Osteoblast (primary cell): ENCODE measurements at regions not wholly inside any gene's neighbourhood (a gene's known extent, or its start where the extent isn't known, plus 50 kb on each side); places are given as distances from the start of the nearest gene placed in this dataset.

Experiments
- DNase-seq: peaks from one replicate; pipeline ENCODE4 v3.0.0; 2011; ENCODE audit warnings: low spot score, mixed read lengths; ENCODE audit not compliant: insufficient read length; ENCODE audit errors: missing footprints
- H2AFZ ChIP-seq: 2 replicates; pipeline ENCODE4 v1.6.0; 2011; ENCODE audit warnings: mild to moderate bottlenecking, low read length
- H3K27ac ChIP-seq: 2 replicates; pipeline ENCODE4 v1.5.1; 2011; ENCODE audit warnings: mild to moderate bottlenecking, low read depth, low read length, moderate library complexity
- H3K27me3 ChIP-seq: 2 replicates; pipeline ENCODE4 v1.6.0; 2012; ENCODE audit warnings: mild to moderate bottlenecking, control low read depth, inconsistent platforms, low read length, moderate library complexity; ENCODE audit not compliant: insufficient read depth
- H3K36me3 ChIP-seq: 2 replicates; pipeline ENCODE4 v1.5.1; 2011; ENCODE audit warnings: mild to moderate bottlenecking, low read length, control low read depth, moderate library complexity; ENCODE audit not compliant: insufficient read depth
- H3K4me1 ChIP-seq: 2 replicates; pipeline ENCODE4 v1.5.1; 2011; ENCODE audit warnings: mild to moderate bottlenecking, low read length, control low read depth, moderate library complexity; ENCODE audit not compliant: insufficient read depth
- H3K4me2 ChIP-seq: 2 replicates; pipeline ENCODE4 v1.6.0; 2011; ENCODE audit warnings: mild to moderate bottlenecking, low read length; ENCODE audit not compliant: insufficient read depth
- H3K4me3 ChIP-seq: fragments of 200-600 bp; sonication (generic); 3 replicates; pipeline ENCODE4 v1.5.1; 2012; ENCODE audit warnings: mild to moderate bottlenecking, low read length, inconsistent platforms; ENCODE audit not compliant: insufficient read depth
- H3K79me2 ChIP-seq: 2 replicates; pipeline ENCODE4 v1.6.0; 2012; ENCODE audit warnings: mild to moderate bottlenecking, low read length, control low read depth, inconsistent platforms; ENCODE audit not compliant: insufficient read depth
- H3K9me3 ChIP-seq: 2 replicates; pipeline ENCODE4 v1.5.1; 2011; ENCODE audit warnings: low read depth, low read length, control low read depth
- H4K20me1 ChIP-seq: 2 replicates; pipeline ENCODE4 v1.6.0; 2012; ENCODE audit warnings: mild to moderate bottlenecking, low read length, control low read depth; ENCODE audit not compliant: insufficient read depth
- CTCF ChIP-seq: IDR thresholded peaks from 2 replicates; pipeline ENCODE4 v1.5.1; 2011; ENCODE audit warnings: mild to moderate bottlenecking, low read depth, low read length, moderate library complexity; ENCODE audit errors: extremely low read depth

- no peaks in the 10 kb centered on the region for H3K79me2 ChIP-seq
- H4K20me1 ChIP-seq: no peaks in the 10 kb centered on the region
- H3K4me1 ChIP-seq: no peaks in the 10 kb centered on the region
- no peaks in the 10 kb centered on the region for H3K27me3 ChIP-seq
- H3K4me3 ChIP-seq: no peak overlapping the region
- no peak for DNase-seq
- H2AFZ ChIP-seq: no peak overlapping the region
- H3K27ac ChIP-seq: no peak overlapping the region
- H3K36me3 ChIP-seq: no peaks in the 10 kb centered on the region
- H3K4me2 ChIP-seq: no peak overlapping the region
- no peaks in the 10 kb centered on the region for H3K9me3 ChIP-seq
- no peak for TF ChIP-seq CTCF
Measured at GRCh38 chr11:116263019-116263418, 509.8 kb downstream of the BUD13 start.

GRCh38 chr11:116262370-116262769, 510.4 kb downstream of the BUD13 start:
- TF ChIP-seq CTCF: no peak
- no peak overlapping the region for H3K4me2 ChIP-seq
- H4K20me1 ChIP-seq: no peaks in the 10 kb centered on the region

GRCh38 chr11:116261606-116262005, 511.2 kb downstream of the BUD13 start:
- Histone ChIP-seq H3K4me2 (no peak overlapping the region), H4K20me1 (no peaks in the 10 kb centered on the region), H2AFZ (no peak overlapping the region), H3K27me3 (no peaks in the 10 kb centered on the region), H3K79me2 (no peaks in the 10 kb centered on the region), H3K9me3 (no peaks in the 10 kb centered on the region), H3K36me3 (no peaks in the 10 kb centered on the region), H3K4me1 (no peaks in the 10 kb centered on the region), H3K4me3 (no peak overlapping the region), H3K27ac (no peak overlapping the region)
- TF ChIP-seq CTCF: no peak
- no peak for DNase-seq

More at GRCh38 chr11:116262370-116262769, 510.4 kb downstream of the BUD13 start:
- Histone ChIP-seq H3K4me3 (no peak overlapping the region), H3K79me2 (no peaks in the 10 kb centered on the region), H2AFZ (no peak overlapping the region), H3K27me3 (no peaks in the 10 kb centered on the region), H3K27ac (no peak overlapping the region), H3K9me3 (no peaks in the 10 kb centered on the region), H3K4me1 (no peaks in the 10 kb centered on the region), H3K36me3 (no peaks in the 10 kb centered on the region)
- no peak for DNase-seq

GRCh38 chr11:116258821-116259220, 514.0 kb downstream of the BUD13 start:
- no peaks in the 10 kb centered on the region for H3K79me2 ChIP-seq
- no peaks in the 10 kb centered on the region for H3K9me3 ChIP-seq
- no peaks in the 10 kb centered on the region for H4K20me1 ChIP-seq
- H3K27me3 ChIP-seq: no peaks in the 10 kb centered on the region
- DNase-seq: no peak
- no peaks in the 10 kb centered on the region for H3K4me1 ChIP-seq
- no peak overlapping the region for H3K27ac ChIP-seq
- no peak overlapping the region for H3K4me3 ChIP-seq
- no peak overlapping the region for H3K4me2 ChIP-seq
- H2AFZ ChIP-seq: no peak overlapping the region
- TF ChIP-seq CTCF: no peak
- no peaks in the 10 kb centered on the region for H3K36me3 ChIP-seq
